B cell (primary cell): ENCODE measurements at regions not wholly inside any gene's neighbourhood (a gene's known extent, or its start where the extent isn't known, plus 50 kb on each side); places are given as distances from the start of the nearest gene placed in this dataset.
"Not testable (repeated sequence)": the region's sequence is repeated elsewhere in the genome, so short reads cannot be mapped to it uniquely, and the experiment has no call there.

Source experiments
- ATAC-seq: fragments of 200-7000 bp; cut with Tn5 transposase; one replicate; pipeline ENCODE4 v1.10.0; 2021; ENCODE audit warnings: low read depth, mild to moderate bottlenecking, moderate number of reproducible peaks, moderate library complexity
- CTCF ChIA-PET: fragments of 350-600 bp; sonication (Branson Sonifier 250); formaldehyde crosslinking; loops from one replicate; lab custom pipeline; 2021; ENCODE audit warnings: antibody characterized with exemption, inconsistent platforms; lab: Charles Lee
- POLR2A ChIA-PET: fragments of 350-600 bp; sonication (Branson Sonifier 250); formaldehyde crosslinking; loops from one replicate; lab custom pipeline; 2021; ENCODE audit warnings: antibody characterized with exemption; lab: Charles Lee
- DNase-seq: peaks from one replicate; pipeline ENCODE4 v3.0.0; 2013
- H2AFZ ChIP-seq: 2 replicates; pipeline ENCODE4 v1.6.1; 2012; ENCODE audit warnings: mild to moderate bottlenecking, low read depth, low read length; ENCODE audit not compliant: insufficient read depth, poor library complexity, severe bottlenecking
- H3K27ac ChIP-seq, 2 donors: 1 replicate in 1 of 2; 2 replicates in 1 of 2; pipeline ENCODE4 v1.5.1; 2012 to 2013; ENCODE audit warnings: low read length in 2 of 2, mild to moderate bottlenecking in 2 of 2, moderate library complexity in 1 of 2
- H3K27me3 ChIP-seq, 4 experiments: fragments of 200-600 bp in 1 of 4; sonication (generic) in 1 of 4; replicated peaks in 1 of 4; 1 replicate in 2 of 4; 2 replicates in 2 of 4; pipeline versions ENCODE4 v1.6.1 to v1.7.0; 2013 to 2016; ENCODE audit warnings: low read length in 3 of 4, mild to moderate bottlenecking in 2 of 4, mixed read lengths in 1 of 4, moderate library complexity in 1 of 4; ENCODE audit not compliant: insufficient read depth in 4 of 4, control insufficient read depth in 3 of 4; ENCODE audit errors: control extremely low read depth in 1 of 4
- H3K36me3 ChIP-seq, 2 experiments: replicated peaks in 1 of 2; 1 replicate in 1 of 2; 2 replicates in 1 of 2; pipeline versions ENCODE4 v1.6.1 to v1.7.1; 2013; ENCODE audit warnings: low read length in 1 of 2; ENCODE audit not compliant: insufficient read depth in 2 of 2, control insufficient read depth in 1 of 2; ENCODE audit errors: control extremely low read depth in 1 of 2, extremely low read depth in 1 of 2
- H3K4me1 ChIP-seq, 2 donors: fragments of 200-600 bp in 1 of 2; sonication (generic) in 1 of 2; 1 replicate in 1 of 2; 2 replicates in 1 of 2; pipeline versions ENCODE4 v1.5.1 to v1.6.1; 2013 to 2017; ENCODE audit warnings: low read length in 2 of 2; ENCODE audit not compliant: control insufficient read depth in 2 of 2, insufficient read depth in 2 of 2
- H3K4me2 ChIP-seq: replicated peaks from 2 replicates; pipeline ENCODE3; 2012; ENCODE audit warnings: mild to moderate bottlenecking, low read depth, low read length; ENCODE audit not compliant: poor library complexity, severe bottlenecking
- H3K4me3 ChIP-seq, 5 experiments: fragments of 200-600 bp in 1 of 5; sonication (generic) in 1 of 5; 1 replicate in 3 of 5; 2 replicates in 2 of 5; pipeline versions ENCODE4 v1.5.1 to v1.7.0; 2011 to 2016; ENCODE audit warnings: low read length in 4 of 5, mild to moderate bottlenecking in 4 of 5, low read depth in 2 of 5, control low read depth in 1 of 5, moderate library complexity in 1 of 5; ENCODE audit not compliant: insufficient read depth in 1 of 5; ENCODE audit errors: control extremely low read depth in 1 of 5, extremely low read depth in 1 of 5
- H3K79me2 ChIP-seq: fragments of 200-600 bp; sonication (generic); one replicate; pipeline ENCODE4 v1.6.0; 2016; ENCODE audit warnings: low read length; ENCODE audit not compliant: control insufficient read depth, insufficient read depth
- H3K9ac ChIP-seq: fragments of 200-600 bp; sonication (generic); 2 replicates; pipeline ENCODE4 v1.6.1; 2017; ENCODE audit warnings: mild to moderate bottlenecking, low read length, moderate library complexity
- H3K9me3 ChIP-seq, 3 donors: one replicate each; pipeline versions ENCODE4 v1.6.1 to v1.7.1; 2013; ENCODE audit warnings: low read length in 2 of 3; ENCODE audit not compliant: control insufficient read depth in 2 of 3, insufficient read depth in 1 of 3; ENCODE audit errors: control extremely low read depth in 1 of 3
- H4K20me1 ChIP-seq: 2 replicates; pipeline ENCODE4 v1.6.0; 2012; ENCODE audit warnings: mild to moderate bottlenecking, low read length; ENCODE audit not compliant: insufficient read depth, control insufficient read depth, poor library complexity, severe bottlenecking
- H3K27ac Mint-ChIP-seq: one replicate; pipeline ENCODE4 v1.8.0; 2021; ENCODE audit warnings: mixed read lengths
- H3K27me3 Mint-ChIP-seq: one replicate; pipeline ENCODE4 v1.8.0; 2021; ENCODE audit warnings: mixed read lengths
- H3K4me1 Mint-ChIP-seq: one replicate; pipeline ENCODE4 v1.8.0; 2021; ENCODE audit warnings: mixed read lengths
- H3K4me3 Mint-ChIP-seq: one replicate; pipeline ENCODE4 v1.8.0; 2021; ENCODE audit warnings: mixed read lengths
- H3K9me3 Mint-ChIP-seq: one replicate; pipeline ENCODE4 v1.8.0; 2022; ENCODE audit warnings: mixed read lengths; ENCODE audit not compliant: insufficient read depth
- CTCF ChIP-seq: fragments of 200-600 bp; IDR thresholded peaks from one replicate; pipeline ENCODE4 v1.8.0; 2022; ENCODE audit warnings: antibody characterized with exemption, mild to moderate bottlenecking
- EZH2 ChIP-seq: IDR thresholded peaks from 2 replicates; pipeline ENCODE4 v1.6.1; 2012; ENCODE audit warnings: borderline replicate concordance, low read depth, mild to moderate bottlenecking, moderate library complexity, low read length; ENCODE audit not compliant: insufficient read depth, poor library complexity, severe bottlenecking
- WGBS: methylation state at CpG from one replicate; pipeline ENCODE4 v1.1.5; 2013; ENCODE audit warnings: missing lambda C conversion rate; ENCODE audit not compliant: insufficient coverage; 5-methylcytosine and 5-hydroxymethylcytosine counted together
- intact Hi-C: fragments of 100-400 bp; cut with micrococcal nuclease; formaldehyde crosslinking; loops from one replicate; pipeline ENCODE4 v1.10.0; 2022

DNA sequence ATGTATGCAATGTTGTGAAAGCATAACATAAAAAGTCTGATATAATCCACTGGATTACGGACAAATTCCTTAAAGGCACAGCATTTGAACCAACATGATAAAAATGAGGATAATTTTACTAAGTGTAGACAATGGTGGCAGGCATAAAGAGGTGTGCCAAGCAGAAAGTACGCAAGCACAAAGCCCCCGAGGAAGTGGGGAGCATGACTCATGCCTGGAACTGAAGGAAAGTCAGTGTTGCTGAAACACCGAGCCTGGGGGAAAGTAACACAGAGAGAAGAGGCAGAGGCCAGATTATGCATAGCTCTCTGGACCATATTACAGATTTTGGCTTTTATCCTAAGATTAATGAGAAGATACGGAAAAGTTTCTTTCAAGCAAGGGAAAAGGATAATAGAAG is 490.0 kb upstream of the PHF14 start:
- 88% methylated on average over 3 of the region's 5 CpGs for WGBS
- CTCF ChIA-PET: no interaction called here

DNA sequence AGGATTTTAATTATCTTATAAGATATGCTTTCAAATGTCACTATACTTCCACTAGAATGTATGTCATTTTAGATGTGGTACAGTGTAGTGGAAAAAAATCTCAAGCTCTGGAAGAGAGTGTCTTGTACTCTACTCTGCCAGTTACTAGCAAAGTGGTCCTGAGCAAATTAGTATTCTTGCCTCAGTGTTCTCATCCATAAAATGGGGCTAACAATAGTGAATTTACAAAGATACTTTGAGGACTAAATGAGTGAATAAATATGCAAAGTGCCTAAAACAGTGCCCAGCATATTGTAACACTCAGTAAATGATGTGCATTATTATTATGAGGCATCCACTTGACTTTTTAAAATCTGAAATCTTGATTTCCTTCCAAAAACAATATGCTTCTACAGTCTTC is 488.9 kb upstream of the PHF14 start:
- ChIA-PET CTCF (no interaction called here), POLR2A (no interaction called here)
- Histone ChIP-seq H3K4me1 (no peaks in the 10 kb centered on the region), H3K4me3 (no peak overlapping the region), H3K27ac (no peak overlapping the region), H2AFZ (no peak overlapping the region), H3K9ac (no peak overlapping the region), H3K9me3 (no peaks in the 10 kb centered on the region), H3K79me2 (no peaks in the 10 kb centered on the region), H3K27me3 (no peaks in the 10 kb centered on the region), H3K4me2 (no peak overlapping the region), H3K36me3 (no peaks in the 10 kb centered on the region), H4K20me1 (no peaks in the 10 kb centered on the region)
- intact Hi-C loops: no loop called here
- no peak for ATAC-seq
- Mint-ChIP-seq H3K4me1 (no peaks in the 10 kb centered on the region), H3K27me3 (no peaks in the 10 kb centered on the region), H3K4me3 (no peak overlapping the region), H3K9me3 (peaks cover 2% of the 10 kb centered on the region), H3K27ac (no peak overlapping the region)
- TF ChIP-seq CTCF (no peak), EZH2 (no peak)
- DNase-seq: no peak

More for the DNA sequence above, 490.0 kb upstream of the PHF14 start:
- Histone ChIP-seq H3K27me3 (no peaks in the 10 kb centered on the region), H4K20me1 (no peaks in the 10 kb centered on the region), H2AFZ (no peak overlapping the region), H3K79me2 (no peaks in the 10 kb centered on the region), H3K27ac (no peak overlapping the region), H3K4me3 (no peak overlapping the region), H3K9ac (no peak overlapping the region), H3K9me3 (no peaks in the 10 kb centered on the region), H3K36me3 (no peaks in the 10 kb centered on the region), H3K4me2 (no peak overlapping the region), H3K4me1 (no peaks in the 10 kb centered on the region)
- Mint-ChIP-seq H3K4me1 (no peaks in the 10 kb centered on the region), H3K9me3 (peaks cover 2% of the 10 kb centered on the region), H3K27me3 (no peaks in the 10 kb centered on the region), H3K4me3 (no peak overlapping the region), H3K27ac (no peak overlapping the region)
- TF ChIP-seq CTCF (no peak), EZH2 (no peak)
- intact Hi-C loops: no loop called here
- ATAC-seq (no peak), DNase-seq (no peak)
- POLR2A ChIA-PET: no interaction called here

GRCh38 chr7:10501206-10501884 is 472.3 kb upstream of the PHF14 start:
- H3K4me3 ChIP-seq, H2AFZ ChIP-seq, H3K27ac Mint-ChIP-seq, H3K27ac ChIP-seq, H3K9ac ChIP-seq, POLR2A ChIA-PET, H3K4me3 Mint-ChIP-seq, H3K27me3 Mint-ChIP-seq, H3K27me3 ChIP-seq, DNase-seq, H4K20me1 ChIP-seq, H3K4me1 Mint-ChIP-seq, H3K9me3 Mint-ChIP-seq, H3K36me3 ChIP-seq, ATAC-seq, CTCF ChIA-PET, intact Hi-C loops, H3K4me1 ChIP-seq, H3K79me2 ChIP-seq, H3K4me2 ChIP-seq: not testable (repeated sequence)
- 93% methylated on average over 18 of the region's 18 CpGs for WGBS
- H3K9me3 ChIP-seq: peaks cover 0 to 20% (median 0%) of the 10 kb centered on the region in 3 donors
